Activated naive CD4-positive, alpha-beta T cell (primary cell): ENCODE measurements at regions not wholly inside any gene's neighbourhood (a gene's known extent, or its start where the extent isn't known, plus 50 kb on each side); places are given as distances from the start of the nearest gene placed in this dataset.
"Not testable (repeated sequence)": the region's sequence is repeated elsewhere in the genome, so short reads cannot be mapped to it uniquely, and the experiment has no call there.

ENCODE experiments used
- DNase-seq, 4 experiments: peaks; one replicate each; lab custom pipeline; 2025; lab: John Stamatoyannopoulos, UW

DNA sequence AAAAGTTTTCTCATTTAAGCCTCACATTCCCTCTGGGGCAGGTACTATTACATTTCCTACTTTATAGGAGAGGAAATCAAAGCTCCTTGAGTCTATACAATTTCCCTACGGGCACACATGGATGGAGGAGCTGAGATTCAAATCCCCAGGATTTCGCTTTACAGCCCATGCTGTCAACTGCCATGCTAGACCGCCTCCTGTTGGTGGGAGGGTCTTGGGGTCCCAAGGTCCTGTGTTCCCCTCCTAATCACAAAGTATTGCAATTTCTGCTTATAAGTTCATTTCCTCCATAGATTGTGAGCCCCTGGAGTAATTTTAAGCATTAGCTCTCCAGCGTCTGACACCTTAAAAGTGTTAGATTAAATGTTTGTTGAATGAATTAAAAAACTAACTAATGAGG, 95.9 kb upstream of the SMARCA2 start:
- DNase-seq: no peak

DNA sequence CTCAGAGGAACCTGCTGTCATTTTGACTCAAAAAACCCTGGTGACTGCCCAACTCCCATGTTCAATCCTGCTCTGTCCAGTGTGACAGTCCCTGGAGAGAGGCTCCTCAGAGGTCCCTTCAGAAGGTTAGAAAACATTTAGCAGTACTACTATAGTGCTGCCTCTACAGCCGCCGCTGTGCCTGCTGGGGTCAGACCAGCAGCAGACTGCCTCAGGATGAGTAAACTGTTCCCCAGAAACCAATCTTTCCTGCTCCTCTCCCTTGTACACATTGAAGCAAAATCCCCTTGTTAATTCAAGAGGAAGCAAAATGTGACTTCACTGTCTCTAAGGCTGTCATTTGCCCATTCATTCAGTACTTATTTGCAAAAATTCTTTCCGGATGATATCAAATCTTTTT, 94.8 kb upstream of the SMARCA2 start:
- no peak for DNase-seq

DNA sequence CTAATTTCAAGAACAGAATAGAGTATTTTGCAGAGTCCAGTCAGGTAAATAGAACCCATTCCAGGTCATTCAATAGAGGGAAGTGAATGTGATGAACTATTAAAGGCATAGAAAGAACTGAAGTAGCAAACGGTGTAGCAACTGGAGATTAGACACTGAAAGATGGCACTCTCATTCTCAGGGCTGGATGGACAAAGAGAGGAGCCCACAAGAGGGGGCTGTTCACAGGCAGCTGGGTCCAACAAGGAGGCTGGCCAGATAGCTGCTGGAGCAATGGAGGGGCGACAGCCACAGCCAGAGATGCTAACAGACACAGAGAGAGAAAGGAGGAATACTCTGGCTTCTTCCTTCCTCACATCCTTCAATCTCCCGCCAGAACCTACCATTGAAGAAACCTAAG, 93.1 kb upstream of the SMARCA2 start:
- no peak for DNase-seq

DNA sequence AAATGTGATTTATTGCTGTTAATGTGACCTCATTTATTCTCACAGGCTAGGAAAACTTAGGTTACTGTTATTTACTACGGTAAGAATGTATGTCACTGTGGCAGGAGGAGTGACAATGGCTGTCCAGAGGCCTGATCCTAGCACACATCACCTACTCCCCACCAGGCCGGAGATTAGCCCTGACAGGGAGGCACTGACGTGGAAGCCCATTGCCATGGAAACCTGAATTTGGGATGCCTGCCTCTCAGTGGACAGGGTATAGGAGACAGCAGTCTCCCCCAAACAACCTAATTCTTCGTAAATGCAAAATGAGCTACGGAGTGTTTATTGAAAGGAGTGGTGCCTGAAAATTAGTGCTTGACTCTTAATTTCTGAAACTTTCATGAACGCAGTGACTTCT, 87.6 kb upstream of the SMARCA2 start:
- no peak for DNase-seq

DNA sequence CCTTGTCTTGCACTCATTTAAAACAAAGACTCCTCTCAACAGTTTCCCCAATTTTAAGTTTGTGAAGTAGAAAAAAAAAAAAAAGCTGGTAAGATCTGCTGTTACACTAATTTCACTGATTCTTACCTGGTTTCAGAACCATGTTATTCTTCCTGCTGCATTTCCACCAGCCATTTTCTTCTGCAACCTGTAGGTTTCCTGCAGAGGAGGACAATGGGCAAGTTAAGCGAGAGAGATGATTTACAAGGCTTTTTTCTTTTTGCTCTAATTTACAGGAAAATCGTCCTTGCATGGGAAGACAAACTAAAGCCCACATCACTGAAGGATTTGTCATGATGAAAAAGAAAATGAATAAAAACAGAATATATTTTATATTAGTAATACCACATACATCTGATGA, 86.0 kb upstream of the SMARCA2 start:
- DNase-seq: no peak

DNA sequence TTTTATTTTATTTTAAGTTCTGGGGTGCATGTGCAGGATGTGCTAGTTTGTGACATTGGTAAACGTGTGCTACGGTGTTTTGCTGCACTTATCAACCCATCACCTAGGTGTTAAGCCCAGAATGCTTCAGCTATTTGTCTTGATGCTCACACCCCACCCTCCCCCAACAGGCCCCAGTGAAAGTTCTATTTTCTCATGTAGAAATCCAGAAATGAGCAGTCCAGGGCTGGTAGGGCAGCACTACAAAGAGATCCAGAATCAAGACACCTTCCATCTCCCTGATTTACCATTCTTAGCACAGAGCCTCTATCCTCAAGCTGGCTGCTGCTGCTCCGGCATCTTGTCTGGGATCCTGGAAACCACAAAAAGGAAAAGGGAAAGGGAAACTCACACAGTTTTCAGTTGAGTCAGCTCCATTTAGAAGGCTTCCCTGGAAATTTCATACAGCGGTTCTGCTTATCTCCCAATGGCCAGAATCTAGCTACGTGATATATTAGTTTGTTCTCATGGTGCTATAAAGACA, 85.4 kb upstream of the SMARCA2 start:
- DNase-seq: no peak

DNA sequence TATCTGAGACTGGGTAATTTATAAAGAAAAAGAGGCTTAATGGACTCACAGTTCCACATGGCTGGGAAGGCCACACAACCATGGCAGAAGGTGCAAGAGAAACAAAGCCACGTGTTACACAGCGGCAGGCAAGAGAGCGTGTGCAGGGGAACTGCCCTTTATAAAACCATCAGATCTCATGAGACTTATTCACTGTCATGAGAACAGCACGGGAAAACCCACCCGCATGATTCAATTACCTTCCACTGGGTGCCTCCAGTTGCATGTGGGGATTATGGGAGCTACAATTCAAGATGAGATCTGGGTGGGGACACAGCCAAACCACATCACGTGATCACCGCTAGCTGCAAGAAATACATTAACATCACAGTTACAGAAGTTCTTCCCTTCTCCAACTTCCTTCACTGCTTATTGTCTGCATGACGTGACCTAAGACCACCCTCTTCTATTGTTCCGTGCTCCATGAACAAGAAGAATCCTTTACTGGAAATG, 84.9 kb upstream of the SMARCA2 start:
- not testable (repeated sequence) for DNase-seq

DNA sequence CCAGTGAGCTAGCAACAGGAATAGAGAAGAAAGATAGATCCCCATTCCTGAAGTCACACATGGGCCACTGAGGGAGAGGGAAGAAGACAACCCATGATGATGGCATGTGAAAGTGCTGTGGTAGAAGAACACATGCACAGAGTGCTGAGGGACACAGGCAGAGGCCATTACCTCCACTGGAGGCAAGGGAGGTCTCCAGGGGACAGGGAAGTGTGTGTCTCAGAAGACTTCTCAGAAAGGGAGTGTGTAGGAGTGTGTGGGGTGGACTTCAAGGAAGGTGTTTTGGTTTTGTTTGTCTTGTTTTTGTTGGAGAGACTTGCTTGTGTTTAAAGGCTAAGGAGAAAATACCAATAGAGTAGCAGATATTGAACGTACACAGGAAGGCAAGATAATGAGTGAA, 77.0 kb upstream of the SMARCA2 start:
- DNase-seq: no peak

DNA sequence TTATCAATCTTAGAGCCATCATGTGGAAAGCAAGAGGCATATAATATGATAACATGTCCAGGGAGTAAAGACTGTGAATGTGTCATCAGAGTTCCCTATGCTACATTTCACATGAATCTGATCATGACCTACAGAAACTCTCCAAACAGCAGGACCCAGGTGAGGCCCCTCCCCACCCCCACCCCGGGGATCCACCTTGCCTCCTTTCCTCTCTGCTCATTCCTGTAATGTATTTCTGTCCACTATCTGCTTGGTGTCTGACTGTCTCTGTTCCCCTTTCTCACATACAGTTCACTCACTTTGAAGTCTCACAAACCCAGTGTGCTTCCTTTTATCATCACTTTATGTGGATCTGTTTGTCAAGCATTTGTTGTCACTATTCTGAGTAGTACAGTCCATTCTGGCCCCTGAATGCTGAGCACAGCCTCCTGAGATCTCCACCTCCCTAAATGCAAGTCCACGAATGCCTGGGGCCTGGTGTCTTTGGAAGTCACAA, 76.4 kb upstream of the SMARCA2 start:
- DNase-seq: no peak

DNA sequence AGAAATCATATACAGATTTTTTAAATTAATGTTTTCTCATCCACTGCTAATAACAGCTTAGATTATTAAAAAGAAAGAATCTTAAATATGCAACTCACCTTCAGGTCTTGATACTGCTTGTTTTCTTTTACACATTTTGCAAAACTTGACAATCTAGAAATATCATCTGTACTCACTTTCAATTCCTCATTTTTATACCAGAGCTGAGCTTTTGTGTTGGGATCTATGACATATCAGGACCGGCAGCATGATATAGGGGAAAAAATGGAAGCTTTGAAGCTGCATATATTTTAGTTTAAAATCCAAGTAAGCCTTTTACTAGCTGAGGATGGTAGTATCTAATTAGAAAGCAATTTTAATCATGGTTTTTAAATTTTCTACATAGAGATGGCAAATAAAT, 75.7 kb upstream of the SMARCA2 start:
- no peak for DNase-seq

DNA sequence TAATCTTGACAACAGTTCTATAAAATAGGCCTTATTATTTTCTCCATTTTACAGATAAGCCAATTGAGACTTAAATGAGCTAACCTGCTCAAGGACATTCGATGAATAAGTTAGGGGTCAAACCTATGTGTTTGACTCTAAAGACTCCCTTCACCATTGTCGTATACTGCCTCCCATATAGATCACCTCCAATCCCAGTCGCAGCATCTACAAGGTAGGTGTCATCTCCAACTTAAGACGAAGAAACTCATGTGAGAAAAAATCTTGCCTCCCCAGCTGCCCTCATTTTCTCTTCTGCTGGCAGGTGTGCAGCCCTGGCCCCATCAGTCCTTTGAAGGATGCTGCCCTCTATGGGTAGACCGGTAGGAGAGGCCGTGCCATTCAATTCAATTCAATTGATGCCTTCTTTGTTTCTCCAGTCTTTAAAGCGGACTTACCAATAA, 75.2 kb upstream of the SMARCA2 start:
- no peak for DNase-seq

DNA sequence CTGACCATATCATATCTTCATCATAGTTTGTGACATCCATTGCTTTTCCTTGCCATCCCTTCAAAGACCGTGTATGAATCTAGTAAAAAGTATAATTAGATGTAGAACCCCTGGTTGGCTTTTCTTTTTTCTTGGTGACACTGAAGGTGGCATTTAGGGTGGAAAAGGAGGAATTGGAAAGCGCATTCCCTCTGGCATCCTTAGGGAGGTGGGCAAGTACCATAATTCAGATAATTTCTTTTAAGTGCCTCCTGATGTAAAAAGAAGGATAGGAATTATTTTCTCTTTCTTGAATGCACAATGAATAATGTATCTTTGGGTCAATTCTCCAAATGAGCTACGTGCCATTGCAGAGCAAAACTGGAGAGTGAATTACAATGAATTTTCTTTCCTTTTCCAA, 73.2 kb upstream of the SMARCA2 start:
- no peak for DNase-seq

DNA sequence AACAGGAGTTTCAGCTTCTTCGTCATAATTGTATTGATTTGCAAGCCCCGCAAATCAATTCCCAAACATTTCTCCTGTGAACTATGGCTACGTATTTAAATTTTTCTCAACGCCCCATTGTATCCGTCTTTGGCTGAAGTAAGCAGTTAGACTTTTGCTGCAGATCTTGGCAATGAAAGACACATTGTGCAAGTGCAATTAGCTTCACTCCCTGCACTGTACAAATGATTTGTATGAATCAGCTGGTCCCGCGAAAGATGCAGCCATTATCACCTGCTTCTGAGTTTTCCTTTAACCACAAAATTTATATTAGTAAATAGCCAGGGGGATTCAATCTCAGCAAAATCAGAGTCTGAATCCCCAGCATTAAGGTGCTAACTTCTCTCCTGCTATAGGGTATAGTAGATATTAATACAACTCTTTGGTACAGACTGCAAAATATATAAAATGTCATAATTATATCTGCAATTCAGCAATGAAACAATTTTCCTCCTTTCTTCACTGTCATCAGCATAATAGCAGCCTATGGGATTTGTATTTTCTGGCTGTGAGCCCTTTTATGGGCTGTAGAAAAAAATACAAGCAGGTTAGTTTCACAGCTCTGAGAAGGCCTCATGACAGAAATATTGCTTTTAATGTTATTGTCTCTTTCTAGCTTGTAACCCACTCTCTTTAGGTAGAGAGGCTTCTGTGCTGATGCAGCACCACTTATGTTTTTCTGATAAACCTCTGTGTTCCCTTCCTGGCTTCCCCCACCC, 68.4 kb upstream of the SMARCA2 start:
- DNase-seq: no peak

DNA sequence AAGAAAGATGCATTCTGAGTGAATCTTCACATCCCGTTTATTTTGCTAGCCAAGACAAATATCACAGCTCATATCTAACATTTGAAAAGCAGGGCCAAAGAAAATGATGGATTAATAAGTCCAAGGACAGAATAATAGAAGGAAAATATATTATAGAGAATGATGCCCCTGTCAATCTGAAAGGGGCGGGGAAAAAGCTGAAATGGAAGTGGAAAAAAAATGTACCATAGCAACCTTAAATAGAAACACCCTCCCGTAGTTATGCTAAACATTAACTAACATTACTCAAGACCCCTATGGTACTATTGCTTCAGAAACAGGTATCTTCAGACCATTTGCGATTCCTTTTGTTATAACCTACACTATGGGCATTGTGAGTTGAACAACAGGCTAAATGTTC, 67.7 kb upstream of the SMARCA2 start:
- DNase-seq: no peak

DNA sequence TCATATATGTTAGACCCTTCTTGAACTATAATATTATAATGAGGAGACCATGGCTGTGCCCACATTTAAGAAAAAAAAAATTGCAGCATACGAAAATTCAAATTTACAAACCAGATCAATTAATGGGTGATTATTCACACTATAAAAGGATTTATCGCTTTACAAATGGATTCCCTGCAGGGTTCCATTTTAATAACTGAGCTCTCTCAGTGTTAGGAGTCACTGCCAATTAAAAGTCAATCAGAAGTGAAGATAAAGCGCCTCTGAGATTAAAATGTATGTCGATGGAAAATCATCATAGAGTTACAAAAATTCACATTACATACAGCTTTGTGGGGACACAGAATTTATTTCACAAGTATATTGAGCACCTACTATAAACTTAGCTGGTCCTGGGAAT, 66.6 kb upstream of the SMARCA2 start:
- no peak for DNase-seq

DNA sequence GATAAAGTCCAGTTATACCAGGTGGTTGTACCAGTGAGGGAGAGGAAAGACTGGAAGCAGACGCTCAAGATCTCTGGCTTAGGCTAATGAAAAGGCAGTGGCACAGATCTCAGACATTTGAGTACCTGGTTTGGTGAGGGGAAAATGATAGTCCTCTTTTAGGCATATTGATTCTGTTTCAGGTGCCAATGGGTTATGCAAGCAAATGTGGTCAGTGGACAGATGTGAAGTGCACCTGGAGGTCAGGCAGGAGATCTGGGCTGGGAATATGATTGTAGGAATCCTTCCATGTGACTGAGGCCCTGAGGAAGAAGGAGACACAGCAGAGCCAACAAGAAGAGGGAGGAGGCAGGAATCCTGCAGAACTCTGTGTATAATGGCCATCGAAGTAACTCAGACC, 63.7 kb upstream of the SMARCA2 start:
- no peak for DNase-seq

DNA sequence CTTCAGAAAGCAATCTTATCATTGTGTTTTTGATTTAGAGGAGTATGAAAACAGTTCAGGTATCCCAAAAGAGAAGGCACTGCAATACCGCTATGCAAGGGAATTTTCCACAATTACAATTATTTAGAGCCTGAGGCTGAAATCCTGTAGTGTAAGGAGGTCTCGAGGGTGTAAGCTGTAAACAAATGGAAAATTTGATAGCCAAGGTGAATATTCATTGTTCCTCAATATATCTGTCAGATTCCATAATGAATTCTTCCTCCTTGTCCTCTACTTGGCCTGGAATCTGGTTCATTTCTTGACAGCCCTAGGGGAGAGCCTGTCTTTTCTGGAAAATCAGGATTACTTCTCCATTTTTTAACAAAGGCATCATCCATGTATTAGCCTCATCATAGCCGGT, 63.1 kb upstream of the SMARCA2 start:
- DNase-seq: no peak

DNA sequence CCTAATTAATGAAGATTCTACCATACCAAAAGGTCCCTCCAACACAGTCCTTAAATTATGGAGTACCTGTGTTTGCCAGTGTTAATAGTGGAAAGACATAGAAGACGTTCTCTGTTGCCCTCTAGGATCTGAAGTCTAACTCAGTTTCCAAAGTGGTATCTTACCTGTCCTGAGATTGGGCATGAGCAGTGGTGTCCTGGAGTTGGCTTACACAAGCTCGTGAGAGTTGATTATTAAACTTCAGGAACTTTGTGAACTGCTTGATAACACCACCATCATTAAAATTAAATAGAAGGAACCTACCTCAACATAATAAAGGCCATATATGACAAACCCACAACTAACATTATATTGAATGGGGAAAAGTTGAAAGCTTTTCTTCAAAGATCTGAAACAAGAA, 60.9 kb upstream of the SMARCA2 start:
- no peak for DNase-seq

DNA sequence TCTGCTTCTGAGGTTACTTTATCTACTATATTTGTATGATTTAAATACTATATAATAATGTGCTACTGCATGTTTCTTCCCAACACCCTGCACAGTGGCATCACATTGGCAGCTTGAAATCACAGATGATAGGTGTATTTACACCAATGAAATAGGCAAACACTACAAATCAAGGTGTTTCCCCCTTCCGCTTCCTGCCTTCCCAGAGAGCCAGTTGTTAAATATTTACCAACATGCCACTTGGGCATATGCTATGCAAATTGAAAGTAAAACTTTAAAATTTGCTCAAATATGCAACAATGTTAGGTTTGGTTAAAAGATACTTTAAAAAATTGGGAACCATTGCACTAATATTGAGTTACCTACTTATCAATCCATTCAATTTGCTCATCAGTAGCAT, 58.2 kb upstream of the SMARCA2 start:
- no peak for DNase-seq

DNA sequence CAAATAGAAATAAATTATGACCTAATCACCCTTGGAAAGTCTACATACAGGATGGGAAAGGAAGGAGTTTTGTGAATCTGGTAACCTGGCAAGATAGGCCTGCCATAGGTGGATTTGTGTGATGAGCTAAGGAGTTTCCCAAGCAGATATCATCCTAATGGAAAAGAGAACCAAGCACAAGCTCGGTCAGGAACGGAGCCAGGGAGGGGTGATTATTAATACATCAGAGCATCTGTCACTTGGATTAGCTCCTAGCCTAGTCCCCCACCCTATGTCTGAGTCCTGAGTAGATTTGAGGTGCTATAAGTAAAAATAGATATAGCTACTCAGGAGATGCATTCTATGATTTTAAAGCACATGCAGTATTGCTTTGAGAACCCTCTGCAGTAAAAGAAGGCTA, 57.3 kb upstream of the SMARCA2 start:
- DNase-seq: no peak

DNA sequence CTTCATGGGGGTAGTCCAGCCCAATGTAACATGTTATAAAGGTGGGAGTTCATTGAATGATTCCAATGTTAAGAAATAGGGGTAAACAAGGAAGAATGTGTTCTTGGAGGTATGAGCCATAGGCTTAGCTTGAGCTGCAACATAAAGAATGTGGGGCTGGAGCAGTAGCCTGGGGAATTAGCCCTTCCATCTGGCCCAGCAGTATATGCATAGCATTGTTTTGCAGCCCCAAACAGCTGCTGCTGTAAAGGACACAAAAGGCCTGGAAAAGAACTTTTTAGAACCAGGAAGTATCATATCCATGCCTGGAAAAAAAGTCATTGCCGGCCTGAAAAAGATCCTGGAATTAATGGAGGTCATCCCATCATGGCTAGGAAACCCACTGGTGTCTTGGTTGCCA, 55.8 kb upstream of the SMARCA2 start:
- no peak for DNase-seq

DNA sequence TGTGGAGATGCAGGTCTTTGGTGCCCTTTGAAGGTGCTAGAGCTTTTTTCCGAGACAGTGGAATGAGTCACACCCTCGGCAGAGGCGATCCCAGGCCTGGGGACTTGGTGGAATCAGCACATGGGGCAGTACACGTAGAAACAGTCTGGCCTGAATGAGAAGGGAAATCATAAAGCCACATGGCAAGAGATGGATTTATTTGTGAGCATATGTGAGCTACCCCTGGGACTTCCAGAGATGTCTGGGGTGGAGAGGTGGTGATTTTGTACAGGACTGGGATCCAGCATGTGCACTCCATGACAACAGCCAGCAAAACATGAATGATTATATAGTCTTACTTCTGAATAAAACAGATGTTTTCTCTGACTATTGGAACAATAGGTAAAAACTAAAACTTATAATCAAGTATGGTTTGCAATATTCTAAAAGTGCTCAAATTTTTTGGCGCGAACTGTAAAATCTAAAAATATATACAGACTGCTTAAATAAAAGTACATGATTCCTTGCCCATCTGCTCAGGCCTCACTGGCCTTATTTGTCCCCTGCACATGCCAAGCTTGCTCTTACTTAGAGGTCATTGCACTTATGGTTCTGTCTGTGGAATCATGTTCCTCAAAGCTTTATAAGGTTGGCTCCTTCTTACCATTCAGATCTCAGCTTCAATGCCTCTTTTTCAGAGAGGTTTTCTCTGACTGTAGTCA, 54.7 kb upstream of the SMARCA2 start:
- no peak for DNase-seq

DNA sequence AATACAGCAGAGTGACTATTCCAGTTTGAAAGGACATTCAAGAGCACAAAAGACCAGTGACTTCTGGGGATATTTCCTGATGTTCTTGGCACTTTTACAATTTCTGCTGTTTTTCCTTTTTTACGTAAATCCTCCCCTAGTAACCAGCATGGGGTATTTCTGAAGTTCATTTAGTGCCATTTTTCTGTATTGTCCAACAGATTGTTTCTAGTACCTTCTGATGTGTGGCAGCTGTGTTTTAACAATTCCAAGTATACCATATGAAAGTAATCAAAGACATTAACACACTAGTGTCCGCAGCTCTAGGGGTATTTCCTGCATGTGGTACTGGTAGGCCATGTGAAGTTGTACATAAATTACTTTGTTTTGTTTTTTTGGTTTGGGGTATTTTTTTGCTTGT, 53.0 kb upstream of the SMARCA2 start:
- DNase-seq: no peak
